Activated CD4-positive, alpha-beta T cell treated with anti-CD3 and anti-CD28 coated beads, Interleukin-2, Interleukin-4, amounts not matched to agents 100 ng/mL and 50 ng/mL, durations not matched to agents 16 hours and 8 hours (primary cell): ENCODE measurements at regions not wholly inside any gene's neighbourhood (a gene's known extent, or its start where the extent isn't known, plus 50 kb on each side); places are given as distances from the start of the nearest gene placed in this dataset.

Experiments
- DNase-seq: peaks from one replicate; pipeline ENCODE4 v3.0.0-alpha.2; 2020; ENCODE audit warnings: low spot score

DNA sequence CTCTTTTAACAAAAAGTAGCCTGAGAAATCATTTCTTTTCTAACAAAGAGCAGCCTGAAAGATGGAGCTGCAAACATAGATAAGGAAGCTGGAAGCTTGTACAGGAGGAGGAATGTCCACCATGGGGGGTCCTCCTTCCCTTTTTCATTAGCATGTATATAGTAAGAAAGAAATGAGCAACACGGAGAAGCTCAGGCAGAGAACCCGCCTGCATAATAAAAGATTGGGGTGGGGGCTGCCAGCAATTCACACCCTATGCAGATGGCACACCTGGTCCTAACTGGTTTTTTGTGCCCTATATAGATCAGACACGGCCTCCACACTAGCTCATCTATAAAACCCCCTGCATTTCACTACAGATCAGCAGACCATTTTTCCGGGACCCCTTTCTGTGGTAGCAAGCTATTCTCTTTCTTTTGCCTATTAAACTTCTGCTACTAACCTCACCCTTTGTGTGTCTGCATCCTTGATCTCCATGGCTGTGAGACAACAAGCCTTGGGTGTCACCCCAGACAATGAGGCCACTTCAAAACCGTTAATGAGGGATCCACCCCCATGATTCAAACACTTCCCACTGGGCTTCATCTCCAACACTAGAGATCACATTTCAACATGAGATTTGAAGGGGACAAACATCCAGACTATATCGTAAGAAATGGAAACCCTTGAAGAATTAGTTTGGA, 167.5 kb upstream of the FREM2 start:
- no peak for DNase-seq

- DNase-seq: no peak
These were observed 166.8 kb upstream of the FREM2 start for GRCh38 chr13:38520041-38520440.

DNA sequence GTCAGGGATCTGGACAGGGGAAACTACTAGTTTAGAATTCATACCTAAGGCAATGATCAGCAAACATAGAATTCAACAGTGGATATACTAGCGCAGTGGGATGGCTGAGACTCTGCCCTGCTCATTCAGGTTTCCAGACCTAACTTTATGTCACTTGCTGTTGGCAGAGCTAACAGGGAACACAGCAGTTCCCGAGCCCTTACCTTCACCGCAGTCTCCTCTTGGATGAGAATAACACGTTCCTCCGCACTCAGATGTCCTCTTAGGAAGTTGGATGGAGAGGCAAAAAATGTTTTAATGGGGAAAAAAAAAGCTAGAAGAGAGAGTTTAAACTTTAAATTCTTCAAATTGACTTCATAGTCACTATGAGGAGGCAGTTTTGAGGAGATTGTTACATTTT, 159.7 kb upstream of the FREM2 start:
- no peak for DNase-seq

DNA sequence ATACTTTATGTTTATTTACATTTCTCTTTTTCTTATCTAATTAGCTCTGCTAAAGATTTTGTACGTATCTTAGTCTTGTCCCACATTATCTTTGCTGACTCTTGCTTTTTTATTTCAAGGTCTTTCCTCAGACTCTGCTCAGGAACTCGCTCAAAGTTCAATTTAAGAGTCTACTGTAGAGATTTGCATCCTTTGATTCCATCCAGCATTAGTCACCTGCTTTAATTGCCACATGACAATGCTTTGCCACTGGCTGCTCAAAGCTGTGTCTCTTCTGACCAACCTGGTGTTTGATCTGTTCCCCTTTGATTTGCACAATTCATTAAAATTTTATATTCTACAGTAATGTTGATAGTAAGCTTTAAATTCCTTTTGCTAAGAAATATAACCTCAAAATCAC, 157.9 kb upstream of the FREM2 start:
- no peak for DNase-seq

DNA sequence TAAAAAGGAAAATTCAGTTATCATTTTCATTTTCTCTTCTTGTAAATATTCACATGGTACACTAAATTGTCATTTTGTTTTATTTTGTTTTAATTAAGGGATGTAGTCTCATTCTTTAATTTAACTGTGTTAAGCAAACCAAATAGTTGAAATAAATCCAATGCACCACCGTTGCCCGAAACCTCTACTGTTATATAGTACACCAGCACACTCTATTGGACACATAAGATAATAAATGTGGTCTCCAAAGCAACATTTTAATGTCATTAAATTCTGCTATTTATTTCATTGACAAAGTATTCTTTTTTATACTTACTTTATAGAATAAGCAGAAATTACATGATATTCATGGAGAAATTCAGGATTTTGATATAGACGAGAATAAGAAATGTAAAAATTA, 156.4 kb upstream of the FREM2 start:
- DNase-seq: no peak

DNA sequence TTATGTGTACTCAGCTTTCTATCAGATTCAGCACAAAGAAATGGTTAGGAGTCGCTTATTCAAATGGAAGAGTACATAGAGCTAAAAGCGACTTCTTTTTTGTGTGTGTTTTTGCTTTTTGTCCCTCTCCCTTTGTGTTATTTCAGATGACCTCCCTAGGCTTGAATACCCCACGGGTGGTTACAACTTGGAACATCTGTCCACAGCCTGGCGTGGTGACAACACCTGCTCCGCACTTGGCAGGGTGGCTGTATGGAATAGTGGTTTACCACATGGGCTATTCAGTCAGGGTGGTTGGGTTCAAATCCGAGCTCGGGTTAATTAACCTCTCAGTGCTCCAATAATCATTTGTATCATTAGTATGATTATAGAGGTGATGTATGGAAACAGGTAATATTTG, 151.6 kb upstream of the FREM2 start:
- DNase-seq: no peak

GRCh38 chr13:38537051-38537450, 149.8 kb upstream of the FREM2 start:
- DNase-seq: no peak

- DNase-seq: no peak
These were observed 148.5 kb upstream of the FREM2 start for GRCh38 chr13:38538422-38538821.

- DNase-seq: no peak
These were observed 147.2 kb upstream of the FREM2 start for GRCh38 chr13:38539632-38540031.

DNA sequence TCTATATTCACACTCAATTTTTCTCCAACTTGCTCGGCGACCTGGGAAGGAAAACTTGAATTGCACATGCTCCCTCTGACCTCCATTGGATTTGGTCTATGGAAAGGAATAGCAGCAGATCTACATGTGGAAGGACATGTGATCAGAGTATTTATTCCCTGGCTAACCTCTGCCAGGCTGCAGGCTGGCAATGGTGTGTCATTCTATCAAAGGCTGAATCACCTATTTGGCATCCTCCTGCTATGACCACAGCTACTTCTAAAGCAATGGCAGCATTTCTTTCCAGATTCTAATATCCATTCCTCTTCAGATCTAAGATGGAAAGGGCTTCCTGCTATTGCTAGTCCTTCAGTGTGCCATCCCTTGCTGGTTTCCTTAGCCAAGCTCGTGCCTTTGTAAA, 144.3 kb upstream of the FREM2 start:
- DNase-seq: no peak

- DNase-seq: no peak
These were observed 143.3 kb upstream of the FREM2 start for GRCh38 chr13:38543561-38543960.

GRCh38 chr13:38563739-38564138, 123.1 kb upstream of the FREM2 start:
- no peak for DNase-seq

DNA sequence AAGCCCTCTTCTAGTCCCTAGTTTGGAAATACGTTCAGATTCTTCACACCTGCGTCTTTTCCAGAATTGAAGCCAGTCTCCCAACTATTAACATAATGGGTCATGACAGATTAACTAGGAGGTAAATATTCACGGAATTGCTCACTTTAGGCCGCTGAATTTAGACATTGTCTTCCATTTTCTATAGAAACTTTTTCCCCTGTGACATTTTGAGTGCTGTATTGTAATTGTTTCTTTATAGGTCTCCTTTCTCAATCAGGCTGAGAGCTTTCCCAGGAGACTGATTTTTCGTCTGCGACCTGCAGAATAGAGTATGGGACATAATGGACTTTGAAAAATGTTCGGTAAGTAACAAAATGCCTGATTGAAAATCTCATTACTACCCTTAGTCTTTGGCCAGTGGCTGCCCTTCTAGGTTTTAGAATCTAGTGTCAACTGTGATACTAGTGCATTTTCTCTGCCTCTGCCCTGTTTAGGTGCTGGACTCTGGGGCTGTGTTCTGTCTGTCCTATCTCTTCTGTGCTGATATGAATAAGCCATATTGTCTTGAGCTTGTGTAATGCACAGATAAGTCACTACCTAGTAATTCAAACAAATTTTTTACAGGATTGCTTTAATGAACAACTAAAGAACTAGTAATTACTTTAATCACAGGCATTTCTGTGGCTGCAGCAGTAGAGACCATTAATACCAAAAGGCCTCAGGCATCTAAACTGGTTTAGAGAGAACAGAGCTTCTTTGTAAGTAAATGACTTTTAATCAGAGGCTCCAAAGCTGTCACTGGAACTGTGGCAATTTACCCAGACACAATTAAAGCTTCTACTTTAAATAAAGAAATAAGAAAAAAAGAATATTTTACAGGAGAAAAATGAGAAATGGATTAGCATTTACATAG, 122.4 kb upstream of the FREM2 start:
- DNase-seq: no peak

DNA sequence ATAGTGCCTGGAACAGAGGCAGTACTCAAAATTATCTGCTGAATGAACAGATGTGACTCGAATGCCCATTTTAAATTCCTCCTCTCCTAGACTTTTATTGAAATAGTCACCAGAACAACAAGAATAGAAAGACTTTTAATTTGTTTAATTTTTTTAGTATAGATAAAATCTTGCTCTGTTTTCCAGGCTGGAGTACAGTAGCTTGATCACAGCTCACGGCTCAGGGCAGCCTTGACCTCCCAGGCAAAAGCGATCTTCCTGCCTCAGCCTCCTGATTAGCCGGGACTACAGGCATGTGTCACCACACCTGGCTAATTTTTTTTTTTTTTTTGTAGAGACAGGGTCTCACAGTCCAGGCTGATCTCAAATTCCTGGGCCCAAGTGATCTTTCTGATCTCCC, 120.9 kb upstream of the FREM2 start:
- DNase-seq: no peak

- DNase-seq: no peak
These were observed 120.4 kb upstream of the FREM2 start for GRCh38 chr13:38566519-38566918.

DNA sequence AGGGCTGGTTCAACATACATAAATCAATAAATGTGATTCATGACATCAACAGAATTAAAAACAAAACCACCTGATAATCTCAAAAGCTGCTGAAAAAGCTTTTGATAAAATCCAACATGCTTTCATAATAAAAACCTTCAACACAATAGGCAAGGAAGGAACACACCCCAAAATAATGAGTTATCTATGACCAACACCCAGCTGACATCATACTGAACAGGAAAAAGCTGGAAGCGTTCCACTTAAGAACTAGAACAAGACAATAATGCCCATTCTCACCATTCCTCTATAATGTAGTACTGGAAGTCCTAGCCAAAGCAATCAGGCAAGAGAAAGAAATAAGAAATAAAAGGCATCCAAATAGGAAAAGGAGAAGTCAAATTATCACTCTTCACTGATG, 116.2 kb upstream of the FREM2 start:
- no peak for DNase-seq

GRCh38 chr13:38575427-38575826, 111.5 kb upstream of the FREM2 start:
- DNase-seq: no peak

DNA sequence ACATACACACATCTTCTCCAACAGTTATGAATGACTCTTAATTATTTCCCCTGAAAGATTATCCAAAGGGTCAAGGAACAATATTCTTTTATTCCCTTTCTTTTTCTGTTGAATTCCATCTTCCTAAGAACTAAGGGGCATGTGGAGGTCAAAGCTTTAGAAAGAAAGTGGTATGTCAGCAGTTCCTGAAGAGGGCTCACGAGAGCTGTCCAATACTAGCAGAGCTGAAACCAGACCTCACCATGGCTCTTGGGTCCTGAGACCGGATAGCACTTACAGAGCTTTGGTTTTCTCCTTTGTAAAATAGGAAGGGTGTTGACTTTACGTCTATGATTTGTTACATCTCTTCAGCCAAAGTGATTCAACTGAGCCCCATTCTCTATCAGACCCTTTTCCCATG, 109.8 kb upstream of the FREM2 start:
- no peak for DNase-seq

GRCh38 chr13:38582133-38582532, 104.7 kb upstream of the FREM2 start:
- peak; percentile 9 for DNase-seq

- DNase-seq: no peak
These were observed 96.6 kb upstream of the FREM2 start for GRCh38 chr13:38590230-38590629.

- DNase-seq: no peak
These were observed 95.9 kb upstream of the FREM2 start for GRCh38 chr13:38590796-38591507.

DNA sequence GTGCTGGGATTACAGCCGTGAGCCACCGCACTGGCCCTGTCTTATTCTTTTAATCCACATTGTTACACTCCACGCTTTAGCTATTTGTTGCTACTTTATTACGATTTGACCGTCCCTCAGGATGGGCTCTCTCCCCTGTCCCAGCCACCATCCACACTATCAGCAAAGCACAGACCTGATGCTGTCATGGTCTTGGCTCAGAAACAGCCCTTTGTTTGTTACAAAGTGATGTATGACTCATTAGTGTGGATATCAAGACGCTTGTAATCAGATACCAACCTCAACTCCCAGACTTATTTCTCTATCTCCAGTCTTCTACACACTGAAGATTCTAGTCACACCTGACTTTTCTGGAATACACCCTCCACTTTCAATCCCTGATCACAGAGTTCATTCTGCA, 84.6 kb upstream of the FREM2 start:
- DNase-seq: no peak
